H1 (cell line): ENCODE measurements at regions not wholly inside any gene's neighbourhood (a gene's known extent, or its start where the extent isn't known, plus 50 kb on each side); places are given as distances from the start of the nearest gene placed in this dataset.

ENCODE experiments used
- CBX5 ChIP-seq: fragments of 300-800, 300-1000 bp; sonication (generic); IDR thresholded peaks from 2 replicates; pipeline ENCODE4 v1.7.1; 2016; ENCODE audit warnings: antibody characterized with exemption, low read length, low read depth
- CTBP2 ChIP-seq: IDR thresholded peaks from 2 replicates; pipeline ENCODE4 v1.7.0; 2011; ENCODE audit warnings: borderline replicate concordance, mild to moderate bottlenecking, moderate library complexity, mixed read lengths, low read length; ENCODE audit not compliant: insufficient read depth, insufficient read length
- POU5F1 ChIP-seq: IDR thresholded peaks from 2 replicates; pipeline ENCODE4 v1.6.1; 2011; ENCODE audit warnings: low read depth, mild to moderate bottlenecking, low read length, moderate library complexity
- SP1 ChIP-seq: IDR thresholded peaks from 2 replicates; pipeline ENCODE4 v1.6.1; 2011; ENCODE audit warnings: low read depth, low read length
- SUZ12 ChIP-seq: fragments of 200-600 bp; sonication (generic); IDR thresholded peaks from 2 replicates; pipeline ENCODE4 v1.6.1; 2012; ENCODE audit warnings: mild to moderate bottlenecking, inconsistent platforms, low read length, moderate library complexity, mixed read lengths
- TAF1 ChIP-seq: IDR thresholded peaks from 2 replicates; pipeline ENCODE4 v1.6.1; 2011; ENCODE audit warnings: mild to moderate bottlenecking, low read depth, low read length

GRCh38 chr22:48278620-48279460 is 1516.4 kb downstream of the TBC1D22A start (continued):
- no peak for TF ChIP-seq CTBP2
- TF ChIP-seq SP1, result no peak
- no peak for TF ChIP-seq TAF1
- TF ChIP-seq CBX5, result no peak
- no peak for TF ChIP-seq SUZ12
- TF ChIP-seq POU5F1, result no peak
